ENCODE measurements at regions not wholly inside any gene's neighbourhood (a gene's known extent, or its start where the extent isn't known, plus 50 kb on each side); places are given as distances from the start of the nearest gene placed in this dataset.

DNA sequence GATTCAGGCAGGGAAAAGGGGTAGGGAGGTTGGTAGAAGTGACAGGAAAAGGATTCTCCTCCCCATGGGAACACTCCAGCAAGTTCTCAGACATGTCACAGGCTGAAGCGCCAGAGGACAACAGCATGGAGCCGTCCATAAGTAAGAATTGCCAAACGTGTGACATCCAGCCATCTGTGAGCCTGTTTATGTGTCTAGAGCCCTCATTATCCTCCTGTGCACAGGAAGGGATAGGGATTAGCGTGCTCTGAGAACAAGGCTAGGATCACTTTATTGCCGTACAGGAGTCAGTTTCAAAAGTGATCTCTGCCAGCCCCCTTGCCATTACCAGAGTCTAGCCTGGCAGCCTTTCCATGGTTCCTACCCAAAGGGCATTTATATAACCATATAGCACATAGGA lies 549.5 kb downstream of the NTRK3 start:
- Histone ChIP-seq H3K4me3 (ENCODE audit: low read length) (peak overlapping the region; percentile 41), H2AFZ (ENCODE audit: low read depth, low read length) (no peak overlapping the region)

GRCh38 chr15:87706001-87706400 lies 550.5 kb downstream of the NTRK3 start:
- Histone ChIP-seq H3K4me2 (ENCODE audit: low read length) (no peak overlapping the region), H3K36me3 (ENCODE audit: insufficient read depth, low read length) (no peaks in the 10 kb centered on the region), H3K9me2 (ENCODE audit: insufficient read depth, low read length) (no peaks in the 10 kb centered on the region), H3F3A (ENCODE audit: insufficient read depth, low read length, poor library complexity, severe bottlenecking) (no peaks in the 10 kb centered on the region), H3K9ac (ENCODE audit: low read length) (no peak overlapping the region), H3K27me3 (ENCODE audit: insufficient read depth, low read depth, low read length) (no peaks in the 10 kb centered on the region), H2AFZ (ENCODE audit: low read depth, low read length) (no peak overlapping the region), H3K9me3 (ENCODE audit: low read length) (no peaks in the 10 kb centered on the region), H3K79me2 (replicated peaks; ENCODE audit: insufficient read depth, low read length) (no peaks in the 10 kb centered on the region), H3K4me3 (ENCODE audit: low read length) (no peak overlapping the region), H4K20me1 (ENCODE audit: insufficient read depth) (no peaks in the 10 kb centered on the region), H3K27ac (ENCODE audit: low read length) (peak overlapping the region; percentile 85)
- no peak for TF ChIP-seq SMC3 (conservative IDR thresholded peaks at IDR 0.05; ENCODE audit: poor library complexity)
- no peak for TF ChIP-seq REST (IDR thresholded peaks at IDR 0.05; ENCODE audit: borderline replicate concordance)
- no peak for TF ChIP-seq TAF1 (IDR thresholded peaks at IDR 0.05; ENCODE audit: low read depth)
- TF ChIP-seq MXI1 (conservative IDR thresholded peaks at IDR 0.05; ENCODE audit: poor library complexity, severe bottlenecking) = no peak
- no peak for TF ChIP-seq EZH2 (IDR thresholded peaks at IDR 0.05; ENCODE audit: borderline replicate concordance, insufficient read depth, low read length, poor library complexity, severe bottlenecking)
- no peak for TF ChIP-seq EP300 (conservative IDR thresholded peaks at IDR 0.05; ENCODE audit: poor library complexity, severe bottlenecking)
- no peak for TF ChIP-seq POLR2AphosphoS5 (IDR thresholded peaks at IDR 0.05)
- TF ChIP-seq, protein P1, sequence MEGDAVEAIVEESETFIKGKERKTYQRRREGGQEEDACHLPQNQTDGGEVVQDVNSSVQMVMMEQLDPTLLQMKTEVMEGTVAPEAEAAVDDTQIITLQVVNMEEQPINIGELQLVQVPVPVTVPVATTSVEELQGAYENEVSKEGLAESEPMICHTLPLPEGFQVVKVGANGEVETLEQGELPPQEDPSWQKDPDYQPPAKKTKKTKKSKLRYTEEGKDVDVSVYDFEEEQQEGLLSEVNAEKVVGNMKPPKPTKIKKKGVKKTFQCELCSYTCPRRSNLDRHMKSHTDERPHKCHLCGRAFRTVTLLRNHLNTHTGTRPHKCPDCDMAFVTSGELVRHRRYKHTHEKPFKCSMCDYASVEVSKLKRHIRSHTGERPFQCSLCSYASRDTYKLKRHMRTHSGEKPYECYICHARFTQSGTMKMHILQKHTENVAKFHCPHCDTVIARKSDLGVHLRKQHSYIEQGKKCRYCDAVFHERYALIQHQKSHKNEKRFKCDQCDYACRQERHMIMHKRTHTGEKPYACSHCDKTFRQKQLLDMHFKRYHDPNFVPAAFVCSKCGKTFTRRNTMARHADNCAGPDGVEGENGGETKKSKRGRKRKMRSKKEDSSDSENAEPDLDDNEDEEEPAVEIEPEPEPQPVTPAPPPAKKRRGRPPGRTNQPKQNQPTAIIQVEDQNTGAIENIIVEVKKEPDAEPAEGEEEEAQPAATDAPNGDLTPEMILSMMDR (IDR thresholded peaks at IDR 0.05; ENCODE audit: poor library complexity, severe bottlenecking) = no peak
- no peak for TF ChIP-seq RAD21 (conservative IDR thresholded peaks at IDR 0.05)

More for the DNA sequence above, 549.5 kb downstream of the NTRK3 start:
- H3K9me3 ChIP-seq (ENCODE audit: low read length) = no peaks in the 10 kb centered on the region
- peak overlapping the region; percentile 52 for H3K9ac ChIP-seq (ENCODE audit: low read length)
- H3K27ac ChIP-seq (ENCODE audit: low read length) = peak overlapping the region; percentile 85
- no peaks in the 10 kb centered on the region for H3K27me3 ChIP-seq (ENCODE audit: insufficient read depth, low read depth, low read length)
- no peak for TF ChIP-seq SMC3 (conservative IDR thresholded peaks at IDR 0.05; ENCODE audit: poor library complexity)
- no peak for TF ChIP-seq MXI1 (conservative IDR thresholded peaks at IDR 0.05; ENCODE audit: poor library complexity, severe bottlenecking)
- TF ChIP-seq POLR2AphosphoS5 (IDR thresholded peaks at IDR 0.05) = no peak
- TF ChIP-seq EP300 (conservative IDR thresholded peaks at IDR 0.05; ENCODE audit: poor library complexity, severe bottlenecking) = no peak
- TF ChIP-seq RAD21 (conservative IDR thresholded peaks at IDR 0.05) = no peak
- no peak for TF ChIP-seq REST (IDR thresholded peaks at IDR 0.05; ENCODE audit: borderline replicate concordance)
- TF ChIP-seq EZH2 (IDR thresholded peaks at IDR 0.05; ENCODE audit: borderline replicate concordance, insufficient read depth, low read length, poor library complexity, severe bottlenecking) = no peak
- TF ChIP-seq, protein P1 (IDR thresholded peaks at IDR 0.05; ENCODE audit: poor library complexity, severe bottlenecking) = no peak
- no peak for TF ChIP-seq TAF1 (IDR thresholded peaks at IDR 0.05; ENCODE audit: low read depth)
- no peaks in the 10 kb centered on the region for H3K36me3 ChIP-seq (ENCODE audit: insufficient read depth, low read length)
- H3K79me2 ChIP-seq (replicated peaks; ENCODE audit: insufficient read depth, low read length) = no peaks in the 10 kb centered on the region
- no peaks in the 10 kb centered on the region for H4K20me1 ChIP-seq (ENCODE audit: insufficient read depth)
- no peaks in the 10 kb centered on the region for H3K9me2 ChIP-seq (ENCODE audit: insufficient read depth, low read length)
- H3F3A ChIP-seq (ENCODE audit: insufficient read depth, low read length, poor library complexity, severe bottlenecking) = no peaks in the 10 kb centered on the region
- no peak overlapping the region for H3K4me2 ChIP-seq (ENCODE audit: low read length)

All from neural cell (in vitro differentiated cells).